GM06990 (cell line): ENCODE measurements at regions not wholly inside any gene's neighbourhood (a gene's known extent, or its start where the extent isn't known, plus 50 kb on each side); places are given as distances from the start of the nearest gene placed in this dataset.

Source experiments
- DNase-seq: peaks from one replicate; pipeline ENCODE4 v3.0.0-alpha.2; 2011; ENCODE audit not compliant: insufficient read length; ENCODE audit errors: extremely low read depth
- H3K27me3 ChIP-seq: replicated peaks from 2 replicates; pipeline ENCODE4 v1.6.0; 2011; ENCODE audit warnings: low read length; ENCODE audit not compliant: control insufficient read depth, insufficient read depth
- H3K36me3 ChIP-seq: 2 replicates; pipeline ENCODE4 v1.5.1; 2011; ENCODE audit warnings: low read length; ENCODE audit not compliant: control insufficient read depth, insufficient read depth
- H3K4me3 ChIP-seq: replicated peaks from 2 replicates; pipeline ENCODE4 v1.5.1; 2011; ENCODE audit warnings: low read depth, mild to moderate bottlenecking, control low read depth, low read length
- TF ChIP-seq, protein P1 (sequence below): IDR thresholded peaks from 2 replicates; pipeline ENCODE4 v1.5.1; 2011; ENCODE audit warnings: low read length, control low read depth, mild to moderate bottlenecking, inconsistent platforms; ENCODE audit not compliant: insufficient read depth, poor library complexity, severe bottlenecking

- Histone ChIP-seq H3K36me3 (no peaks in the 10 kb centered on the region), H3K4me3 (no peak overlapping the region), H3K27me3 (no peaks in the 10 kb centered on the region)
- peak; percentile 27 for DNase-seq
- TF ChIP-seq, protein P1, sequence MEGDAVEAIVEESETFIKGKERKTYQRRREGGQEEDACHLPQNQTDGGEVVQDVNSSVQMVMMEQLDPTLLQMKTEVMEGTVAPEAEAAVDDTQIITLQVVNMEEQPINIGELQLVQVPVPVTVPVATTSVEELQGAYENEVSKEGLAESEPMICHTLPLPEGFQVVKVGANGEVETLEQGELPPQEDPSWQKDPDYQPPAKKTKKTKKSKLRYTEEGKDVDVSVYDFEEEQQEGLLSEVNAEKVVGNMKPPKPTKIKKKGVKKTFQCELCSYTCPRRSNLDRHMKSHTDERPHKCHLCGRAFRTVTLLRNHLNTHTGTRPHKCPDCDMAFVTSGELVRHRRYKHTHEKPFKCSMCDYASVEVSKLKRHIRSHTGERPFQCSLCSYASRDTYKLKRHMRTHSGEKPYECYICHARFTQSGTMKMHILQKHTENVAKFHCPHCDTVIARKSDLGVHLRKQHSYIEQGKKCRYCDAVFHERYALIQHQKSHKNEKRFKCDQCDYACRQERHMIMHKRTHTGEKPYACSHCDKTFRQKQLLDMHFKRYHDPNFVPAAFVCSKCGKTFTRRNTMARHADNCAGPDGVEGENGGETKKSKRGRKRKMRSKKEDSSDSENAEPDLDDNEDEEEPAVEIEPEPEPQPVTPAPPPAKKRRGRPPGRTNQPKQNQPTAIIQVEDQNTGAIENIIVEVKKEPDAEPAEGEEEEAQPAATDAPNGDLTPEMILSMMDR, result peak; percentile 86
Observed at GRCh38 chr14:36373982-36374673, 53.7 kb upstream of the MBIP start.
